ENCODE measurements at regions not wholly inside any gene's neighbourhood (a gene's known extent, or its start where the extent isn't known, plus 50 kb on each side); places are given as distances from the start of the nearest gene placed in this dataset.

DNA sequence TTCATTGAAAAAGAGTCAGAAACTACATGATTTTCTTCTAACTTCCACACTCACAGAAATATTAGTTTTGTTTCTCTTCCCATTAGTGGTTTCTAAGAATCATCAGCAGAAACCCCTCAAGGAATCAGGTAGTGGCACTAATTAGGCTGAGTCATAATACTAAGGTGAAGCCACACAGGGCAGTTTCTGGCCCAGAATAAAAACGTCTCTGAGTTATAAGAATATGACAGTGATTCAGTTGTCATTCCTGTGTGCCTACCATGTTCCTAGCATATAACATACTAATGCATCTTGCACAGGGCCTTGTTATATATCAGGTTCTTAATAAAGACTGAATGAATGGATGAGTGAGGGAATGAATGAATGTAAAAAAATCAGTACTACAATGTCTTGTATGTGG, 206.0 kb upstream of the PLEKHG7 start:
- no peak overlapping the region for H3K27ac Mint-ChIP-seq (ENCODE audit: unreplicated experiment)
- no peak for DNase-seq
- H3K4me1 Mint-ChIP-seq (ENCODE audit: low read depth, unreplicated experiment) = no peaks in the 10 kb centered on the region
- H3K27me3 Mint-ChIP-seq (ENCODE audit: unreplicated experiment) = peaks cover 2% of the 10 kb centered on the region
- TF ChIP-seq, protein P1, sequence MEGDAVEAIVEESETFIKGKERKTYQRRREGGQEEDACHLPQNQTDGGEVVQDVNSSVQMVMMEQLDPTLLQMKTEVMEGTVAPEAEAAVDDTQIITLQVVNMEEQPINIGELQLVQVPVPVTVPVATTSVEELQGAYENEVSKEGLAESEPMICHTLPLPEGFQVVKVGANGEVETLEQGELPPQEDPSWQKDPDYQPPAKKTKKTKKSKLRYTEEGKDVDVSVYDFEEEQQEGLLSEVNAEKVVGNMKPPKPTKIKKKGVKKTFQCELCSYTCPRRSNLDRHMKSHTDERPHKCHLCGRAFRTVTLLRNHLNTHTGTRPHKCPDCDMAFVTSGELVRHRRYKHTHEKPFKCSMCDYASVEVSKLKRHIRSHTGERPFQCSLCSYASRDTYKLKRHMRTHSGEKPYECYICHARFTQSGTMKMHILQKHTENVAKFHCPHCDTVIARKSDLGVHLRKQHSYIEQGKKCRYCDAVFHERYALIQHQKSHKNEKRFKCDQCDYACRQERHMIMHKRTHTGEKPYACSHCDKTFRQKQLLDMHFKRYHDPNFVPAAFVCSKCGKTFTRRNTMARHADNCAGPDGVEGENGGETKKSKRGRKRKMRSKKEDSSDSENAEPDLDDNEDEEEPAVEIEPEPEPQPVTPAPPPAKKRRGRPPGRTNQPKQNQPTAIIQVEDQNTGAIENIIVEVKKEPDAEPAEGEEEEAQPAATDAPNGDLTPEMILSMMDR (IDR thresholded peaks at IDR 0.05; ENCODE audit: partially characterized antibody, unreplicated experiment) = no peak
- no peaks in the 10 kb centered on the region for H3K9me3 Mint-ChIP-seq (ENCODE audit: unreplicated experiment)
- peaks cover 1% of the 10 kb centered on the region for H3K36me3 Mint-ChIP-seq (ENCODE audit: unreplicated experiment)
- no peak overlapping the region for H3K4me3 Mint-ChIP-seq (ENCODE audit: unreplicated experiment)

DNA sequence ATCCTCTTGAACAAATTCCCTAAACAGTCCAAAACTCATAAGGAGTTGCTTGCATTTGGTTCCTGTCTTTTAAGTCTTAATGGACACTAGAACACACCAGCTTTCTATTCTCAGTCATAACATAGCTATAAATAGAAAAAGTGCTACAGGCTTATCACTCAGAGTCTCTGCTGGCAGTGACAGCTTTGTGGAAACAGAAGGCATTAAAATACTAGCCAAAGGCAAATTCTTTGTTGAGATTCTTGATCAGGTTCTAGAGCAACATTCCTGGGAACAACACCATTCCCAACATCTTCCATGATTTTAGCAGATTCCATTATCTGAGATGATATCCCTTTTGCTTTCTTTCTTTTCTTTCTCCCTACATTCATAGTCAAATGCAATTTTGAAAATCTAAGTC, 207.7 kb upstream of the PLEKHG7 start:
- Mint-ChIP-seq H3K27me3 (ENCODE audit: unreplicated experiment) (peaks cover 2% of the 10 kb centered on the region), H3K27ac (ENCODE audit: unreplicated experiment) (no peak overlapping the region), H3K4me1 (ENCODE audit: low read depth, unreplicated experiment) (no peaks in the 10 kb centered on the region), H3K9me3 (ENCODE audit: unreplicated experiment) (no peaks in the 10 kb centered on the region), H3K36me3 (ENCODE audit: unreplicated experiment) (peaks cover 6% of the 10 kb centered on the region), H3K4me3 (ENCODE audit: unreplicated experiment) (no peak overlapping the region)
- DNase-seq = no peak
- TF ChIP-seq, protein P1 (IDR thresholded peaks at IDR 0.05; ENCODE audit: partially characterized antibody, unreplicated experiment) = no peak

DNA sequence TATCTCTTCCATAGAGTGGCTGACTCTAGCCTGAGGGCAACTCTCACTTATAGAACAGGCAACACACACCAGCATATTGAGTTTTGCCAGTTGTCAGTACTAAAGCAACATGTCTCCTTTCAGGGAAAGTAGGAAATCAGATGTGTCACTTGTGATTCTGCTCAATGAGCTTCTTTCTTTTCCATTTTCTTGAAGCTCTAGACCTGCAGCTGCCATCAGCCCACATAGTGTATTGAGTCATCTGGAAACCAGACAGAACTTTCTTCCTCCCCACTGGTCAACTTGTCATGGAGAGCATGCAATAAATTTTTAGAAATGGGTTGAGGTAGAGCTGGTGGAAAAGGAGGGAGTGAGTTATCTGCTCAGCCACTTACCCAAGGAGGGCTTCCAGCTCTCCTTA, 209.0 kb upstream of the PLEKHG7 start:
- DNase-seq = no peak
- TF ChIP-seq, protein P1 (IDR thresholded peaks at IDR 0.05; ENCODE audit: partially characterized antibody, unreplicated experiment) = no peak
- Mint-ChIP-seq H3K36me3 (ENCODE audit: unreplicated experiment) (peaks cover 6% of the 10 kb centered on the region), H3K9me3 (ENCODE audit: unreplicated experiment) (no peaks in the 10 kb centered on the region), H3K27me3 (ENCODE audit: unreplicated experiment) (peaks cover 2% of the 10 kb centered on the region), H3K4me1 (ENCODE audit: low read depth, unreplicated experiment) (no peaks in the 10 kb centered on the region), H3K27ac (ENCODE audit: unreplicated experiment) (no peak overlapping the region), H3K4me3 (ENCODE audit: unreplicated experiment) (no peak overlapping the region)

DNA sequence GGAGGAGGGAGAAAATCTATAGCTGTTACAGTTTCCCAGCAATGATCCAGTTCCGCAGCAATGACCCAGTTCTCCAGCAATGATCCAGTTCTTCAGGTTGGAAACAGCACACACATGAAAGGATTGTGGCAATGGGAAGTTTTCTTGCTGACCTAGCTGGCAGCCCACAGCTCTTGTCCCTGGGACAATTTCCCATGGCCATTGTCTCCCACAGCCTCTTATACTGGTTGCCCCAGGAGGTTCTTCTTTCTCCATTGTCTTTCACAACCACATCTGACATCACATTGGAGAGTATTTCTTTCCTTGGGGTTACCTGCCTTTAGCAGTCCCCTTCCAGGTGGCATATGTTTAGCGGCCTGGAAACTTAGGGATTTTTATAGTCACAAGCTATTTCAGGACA, 209.8 kb upstream of the PLEKHG7 start:
- H3K27ac Mint-ChIP-seq (ENCODE audit: unreplicated experiment) = no peak overlapping the region
- H3K4me1 Mint-ChIP-seq (ENCODE audit: low read depth, unreplicated experiment) = no peaks in the 10 kb centered on the region
- H3K36me3 Mint-ChIP-seq (ENCODE audit: unreplicated experiment) = peaks cover 6% of the 10 kb centered on the region
- no peak overlapping the region for H3K4me3 Mint-ChIP-seq (ENCODE audit: unreplicated experiment)
- H3K27me3 Mint-ChIP-seq (ENCODE audit: unreplicated experiment) = peaks cover 2% of the 10 kb centered on the region
- H3K9me3 Mint-ChIP-seq (ENCODE audit: unreplicated experiment) = no peaks in the 10 kb centered on the region
- TF ChIP-seq, protein P1 (IDR thresholded peaks at IDR 0.05; ENCODE audit: partially characterized antibody, unreplicated experiment) = no peak
- no peak for DNase-seq

DNA sequence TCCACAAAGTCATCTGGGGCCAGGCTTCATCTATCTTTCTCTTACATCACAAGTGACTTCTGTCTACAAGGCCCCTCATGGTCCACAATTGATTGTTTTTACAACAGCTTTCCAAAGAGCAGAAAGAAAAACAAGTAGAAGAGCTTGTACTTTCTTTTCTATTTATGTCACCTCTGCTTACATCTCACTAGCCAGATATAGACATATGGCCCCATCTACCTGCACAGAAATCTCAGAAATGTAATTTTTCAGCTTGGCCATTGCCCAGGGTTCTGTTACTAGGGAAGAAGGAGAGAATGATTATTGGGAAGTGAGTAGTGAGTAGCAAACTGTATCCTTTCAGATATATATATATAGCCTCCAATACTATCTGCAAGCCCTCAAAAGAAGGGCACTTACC, 210.5 kb upstream of the PLEKHG7 start:
- peaks cover 2% of the 10 kb centered on the region for H3K27me3 Mint-ChIP-seq (ENCODE audit: unreplicated experiment)
- DNase-seq = no peak
- H3K9me3 Mint-ChIP-seq (ENCODE audit: unreplicated experiment) = no peaks in the 10 kb centered on the region
- H3K36me3 Mint-ChIP-seq (ENCODE audit: unreplicated experiment) = peaks cover 6% of the 10 kb centered on the region
- no peak overlapping the region for H3K27ac Mint-ChIP-seq (ENCODE audit: unreplicated experiment)
- TF ChIP-seq, protein P1 (IDR thresholded peaks at IDR 0.05; ENCODE audit: partially characterized antibody, unreplicated experiment) = no peak
- no peaks in the 10 kb centered on the region for H3K4me1 Mint-ChIP-seq (ENCODE audit: low read depth, unreplicated experiment)
- H3K4me3 Mint-ChIP-seq (ENCODE audit: unreplicated experiment) = no peak overlapping the region
